ENCODE measurements at regions not wholly inside any gene's neighbourhood (a gene's known extent, or its start where the extent isn't known, plus 50 kb on each side); places are given as distances from the start of the nearest gene placed in this dataset.

DNA sequence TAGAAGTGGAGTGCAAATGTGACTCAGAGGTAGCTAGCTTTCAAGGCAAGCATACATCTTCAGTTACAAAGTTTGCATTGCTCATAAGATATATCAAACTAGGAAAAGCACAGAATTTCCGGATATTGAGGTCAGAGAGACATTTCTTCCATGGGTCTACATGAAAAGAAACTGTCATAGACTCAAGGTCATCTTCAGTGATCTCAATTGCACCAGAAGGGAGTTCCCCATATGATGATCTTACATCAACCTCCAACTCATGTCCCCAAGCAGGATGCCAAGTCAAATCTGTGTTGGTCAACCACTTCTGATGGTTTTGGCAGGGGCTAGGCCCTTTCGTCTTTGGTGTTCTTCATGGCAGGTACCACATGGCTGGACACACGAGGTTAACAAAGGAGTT, 459.9 kb upstream of the MAF start:
- Mint-ChIP-seq H3K4me3 (no peak overlapping the region), H3K4me1 (peaks cover 13% of the 10 kb centered on the region), H3K36me3 (no peaks in the 10 kb centered on the region), H3K27me3 (ENCODE audit: low read depth) (no peaks in the 10 kb centered on the region; the same call in 1 of the 2 replicates), H3K27ac (no peak overlapping the region), H3K9me3 (no peaks in the 10 kb centered on the region)
- DNase-seq (ENCODE audit: low spot score) (no peak), ATAC-seq (no peak)
- TF ChIP-seq STAT6 (CRISPR knock-in tag; conservative IDR thresholded peaks at IDR 0.05; ENCODE audit: low read depth) (no peak), SMAD4 (CRISPR knock-in tag; IDR thresholded peaks at IDR 0.05) (no peak), NFE2L1 (CRISPR knock-in tag; IDR thresholded peaks at IDR 0.05) (no peak), ZSCAN18 (CRISPR knock-in tag; IDR thresholded peaks at IDR 0.05) (no peak), SMAD3 (CRISPR knock-in tag; IDR thresholded peaks at IDR 0.05; ENCODE audit: borderline replicate concordance) (no peak), IRF2 (CRISPR knock-in tag; IDR thresholded peaks at IDR 0.05; ENCODE audit: borderline replicate concordance, low read depth) (no peak)
- TF ChIP-seq, protein P1, sequence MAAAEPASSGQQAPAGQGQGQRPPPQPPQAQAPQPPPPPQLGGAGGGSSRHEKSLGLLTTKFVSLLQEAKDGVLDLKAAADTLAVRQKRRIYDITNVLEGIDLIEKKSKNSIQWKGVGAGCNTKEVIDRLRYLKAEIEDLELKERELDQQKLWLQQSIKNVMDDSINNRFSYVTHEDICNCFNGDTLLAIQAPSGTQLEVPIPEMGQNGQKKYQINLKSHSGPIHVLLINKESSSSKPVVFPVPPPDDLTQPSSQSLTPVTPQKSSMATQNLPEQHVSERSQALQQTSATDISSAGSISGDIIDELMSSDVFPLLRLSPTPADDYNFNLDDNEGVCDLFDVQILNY (CRISPR knock-in tag; IDR thresholded peaks at IDR 0.05), result no peak
- CTCF ChIA-PET, result interaction anchor here (0.7 kb wide), 1 partner anchor 1556 kb away, joined by 3 read pairs; no protein-coding TSS in a partner anchor
- POLR2A ChIA-PET, result no interaction called here

DNA sequence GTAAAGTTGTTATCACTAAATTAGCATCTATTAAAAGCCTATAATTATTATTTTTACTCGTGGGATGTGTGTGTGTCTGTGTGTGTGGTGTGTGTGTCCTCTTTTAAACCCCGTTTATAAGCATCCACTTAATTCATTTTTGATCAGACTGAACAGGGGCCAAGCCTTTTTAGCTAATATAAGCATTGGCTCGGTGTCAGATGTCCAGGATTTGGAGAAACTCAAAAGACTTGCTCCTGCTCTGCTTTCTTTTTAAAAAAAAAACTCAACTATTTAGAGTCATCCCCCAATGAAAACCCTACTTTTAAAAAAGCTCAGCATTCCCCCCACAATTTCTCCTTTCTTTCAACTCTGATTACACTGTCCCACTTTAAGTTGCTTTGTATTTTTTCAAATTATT, 459.3 kb upstream of the MAF start:
- TF ChIP-seq FOXJ3 (CRISPR knock-in tag; IDR thresholded peaks at IDR 0.05; ENCODE audit: borderline replicate concordance) (no peak), EMX1 (CRISPR knock-in tag; IDR thresholded peaks at IDR 0.05) (no peak)
- POLR2A ChIA-PET, result no interaction called here
- Mint-ChIP-seq H3K27ac (no peak overlapping the region), H3K4me3 (no peak overlapping the region), H3K9me3 (no peaks in the 10 kb centered on the region), H3K4me1 (peaks cover 10% of the 10 kb centered on the region), H3K27me3 (ENCODE audit: low read depth) (no peaks in the 10 kb centered on the region; the same call in 1 of the 2 replicates), H3K36me3 (no peaks in the 10 kb centered on the region)
- DNase-seq (ENCODE audit: low spot score) (no peak), ATAC-seq (no peak)
- CTCF ChIA-PET, result no interaction called here

GRCh38 chr16:80058214-80058613, 457.7 kb upstream of the MAF start:
- Mint-ChIP-seq H3K27me3 (ENCODE audit: low read depth) (no peaks in the 10 kb centered on the region), H3K27ac (no peak overlapping the region), H3K4me1 (peaks cover 5% of the 10 kb centered on the region), H3K9me3 (no peaks in the 10 kb centered on the region), H3K36me3 (no peaks in the 10 kb centered on the region), H3K4me3 (no peak overlapping the region)
- TF ChIP-seq SOX15 (CRISPR knock-in tag; IDR thresholded peaks at IDR 0.05), result no peak
- no peak for TF ChIP-seq SP1 (CRISPR knock-in tag; conservative IDR thresholded peaks at IDR 0.05)
- TF ChIP-seq ZNF138 (CRISPR knock-in tag; conservative IDR thresholded peaks at IDR 0.05), result no peak
- TF ChIP-seq ETV6 (CRISPR knock-in tag; IDR thresholded peaks at IDR 0.05), result no peak
- TF ChIP-seq, protein P2, sequence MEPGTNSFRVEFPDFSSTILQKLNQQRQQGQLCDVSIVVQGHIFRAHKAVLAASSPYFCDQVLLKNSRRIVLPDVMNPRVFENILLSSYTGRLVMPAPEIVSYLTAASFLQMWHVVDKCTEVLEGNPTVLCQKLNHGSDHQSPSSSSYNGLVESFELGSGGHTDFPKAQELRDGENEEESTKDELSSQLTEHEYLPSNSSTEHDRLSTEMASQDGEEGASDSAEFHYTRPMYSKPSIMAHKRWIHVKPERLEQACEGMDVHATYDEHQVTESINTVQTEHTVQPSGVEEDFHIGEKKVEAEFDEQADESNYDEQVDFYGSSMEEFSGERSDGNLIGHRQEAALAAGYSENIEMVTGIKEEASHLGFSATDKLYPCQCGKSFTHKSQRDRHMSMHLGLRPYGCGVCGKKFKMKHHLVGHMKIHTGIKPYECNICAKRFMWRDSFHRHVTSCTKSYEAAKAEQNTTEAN (CRISPR knock-in tag; IDR thresholded peaks at IDR 0.05), result no peak
- TF ChIP-seq, protein P3, sequence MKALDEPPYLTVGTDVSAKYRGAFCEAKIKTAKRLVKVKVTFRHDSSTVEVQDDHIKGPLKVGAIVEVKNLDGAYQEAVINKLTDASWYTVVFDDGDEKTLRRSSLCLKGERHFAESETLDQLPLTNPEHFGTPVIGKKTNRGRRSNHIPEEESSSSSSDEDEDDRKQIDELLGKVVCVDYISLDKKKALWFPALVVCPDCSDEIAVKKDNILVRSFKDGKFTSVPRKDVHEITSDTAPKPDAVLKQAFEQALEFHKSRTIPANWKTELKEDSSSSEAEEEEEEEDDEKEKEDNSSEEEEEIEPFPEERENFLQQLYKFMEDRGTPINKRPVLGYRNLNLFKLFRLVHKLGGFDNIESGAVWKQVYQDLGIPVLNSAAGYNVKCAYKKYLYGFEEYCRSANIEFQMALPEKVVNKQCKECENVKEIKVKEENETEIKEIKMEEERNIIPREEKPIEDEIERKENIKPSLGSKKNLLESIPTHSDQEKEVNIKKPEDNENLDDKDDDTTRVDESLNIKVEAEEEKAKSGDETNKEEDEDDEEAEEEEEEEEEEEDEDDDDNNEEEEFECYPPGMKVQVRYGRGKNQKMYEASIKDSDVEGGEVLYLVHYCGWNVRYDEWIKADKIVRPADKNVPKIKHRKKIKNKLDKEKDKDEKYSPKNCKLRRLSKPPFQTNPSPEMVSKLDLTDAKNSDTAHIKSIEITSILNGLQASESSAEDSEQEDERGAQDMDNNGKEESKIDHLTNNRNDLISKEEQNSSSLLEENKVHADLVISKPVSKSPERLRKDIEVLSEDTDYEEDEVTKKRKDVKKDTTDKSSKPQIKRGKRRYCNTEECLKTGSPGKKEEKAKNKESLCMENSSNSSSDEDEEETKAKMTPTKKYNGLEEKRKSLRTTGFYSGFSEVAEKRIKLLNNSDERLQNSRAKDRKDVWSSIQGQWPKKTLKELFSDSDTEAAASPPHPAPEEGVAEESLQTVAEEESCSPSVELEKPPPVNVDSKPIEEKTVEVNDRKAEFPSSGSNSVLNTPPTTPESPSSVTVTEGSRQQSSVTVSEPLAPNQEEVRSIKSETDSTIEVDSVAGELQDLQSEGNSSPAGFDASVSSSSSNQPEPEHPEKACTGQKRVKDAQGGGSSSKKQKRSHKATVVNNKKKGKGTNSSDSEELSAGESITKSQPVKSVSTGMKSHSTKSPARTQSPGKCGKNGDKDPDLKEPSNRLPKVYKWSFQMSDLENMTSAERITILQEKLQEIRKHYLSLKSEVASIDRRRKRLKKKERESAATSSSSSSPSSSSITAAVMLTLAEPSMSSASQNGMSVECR (CRISPR knock-in tag; IDR thresholded peaks at IDR 0.05; ENCODE audit: borderline replicate concordance), result no peak
- TF ChIP-seq CREB1 (CRISPR knock-in tag; IDR thresholded peaks at IDR 0.05), result no peak
- TF ChIP-seq MYBL2 (CRISPR knock-in tag; IDR thresholded peaks at IDR 0.05), result no peak
- CTCF ChIA-PET, result no interaction called here
- DNase-seq (ENCODE audit: low spot score) (no peak), ATAC-seq (no peak)
- POLR2A ChIA-PET, result no interaction called here

All from WTC11 (cell line).